ENCODE measurements at regions not wholly inside any gene's neighbourhood (a gene's known extent, or its start where the extent isn't known, plus 50 kb on each side); places are given as distances from the start of the nearest gene placed in this dataset.
A peak's percentile ranks its signal among the peaks of the same experiment; 100 is the strongest.

DNA sequence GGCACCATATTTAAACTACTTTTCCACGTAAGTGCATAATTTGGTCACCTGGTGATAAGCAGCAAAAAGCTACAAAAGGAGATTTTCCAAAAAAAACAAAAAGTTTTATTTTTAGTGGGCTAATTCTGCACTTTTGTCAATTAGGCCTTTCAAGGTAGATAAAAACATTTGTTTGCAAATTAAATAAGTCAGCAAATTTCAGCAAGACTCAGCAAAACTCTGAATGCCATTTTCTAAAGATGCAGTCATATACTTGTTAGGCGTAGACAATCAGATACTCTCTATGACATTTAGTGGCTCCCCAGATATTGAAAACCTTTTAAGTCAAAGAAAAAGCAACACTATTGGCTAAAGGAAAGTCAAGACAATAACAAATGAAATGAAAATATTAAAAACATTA is 400.2 kb upstream of the GOLIM4 start:
- DNase-seq: no peak

DNA sequence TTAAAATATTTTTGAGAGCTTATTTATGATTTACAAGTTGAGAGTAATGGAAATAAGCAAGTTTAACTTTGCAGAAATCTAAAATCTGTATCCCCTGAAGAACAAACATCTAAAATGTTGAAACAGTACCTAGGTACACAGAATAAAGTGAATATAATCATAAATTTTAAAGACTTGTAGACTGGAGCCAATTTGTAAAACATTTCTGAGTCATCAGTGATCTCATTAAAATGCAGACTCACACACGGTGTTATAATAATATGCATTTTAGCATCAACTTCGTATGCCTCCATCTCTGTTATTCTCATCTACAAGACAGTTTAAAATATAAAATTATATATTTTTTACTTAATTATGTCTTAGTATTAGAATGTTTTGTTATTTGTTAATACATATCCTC is 399.5 kb upstream of the GOLIM4 start:
- DNase-seq: no peak

- no peak for DNase-seq
Observed at GRCh38 chr3:168493412-168494205, 397.9 kb upstream of the GOLIM4 start.

DNA sequence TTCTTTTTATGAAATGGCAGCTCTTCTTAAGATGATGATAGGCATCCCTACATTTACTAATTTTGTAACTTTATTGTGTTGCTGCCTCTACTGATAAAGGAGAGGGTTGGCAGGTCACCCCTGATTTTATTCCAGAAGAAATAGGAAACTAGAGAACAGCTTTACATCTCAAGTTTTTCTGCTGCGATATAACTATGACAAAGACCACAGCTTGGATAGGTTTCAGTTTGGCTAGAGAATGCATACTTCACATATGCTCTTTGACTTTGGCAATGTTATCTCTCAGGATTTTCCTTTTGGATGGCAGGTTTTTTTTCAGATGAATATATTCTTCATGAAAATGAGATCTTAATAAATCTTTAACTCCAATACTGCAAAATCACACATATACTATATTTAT is 395.3 kb upstream of the GOLIM4 start:
- no peak for DNase-seq

DNA sequence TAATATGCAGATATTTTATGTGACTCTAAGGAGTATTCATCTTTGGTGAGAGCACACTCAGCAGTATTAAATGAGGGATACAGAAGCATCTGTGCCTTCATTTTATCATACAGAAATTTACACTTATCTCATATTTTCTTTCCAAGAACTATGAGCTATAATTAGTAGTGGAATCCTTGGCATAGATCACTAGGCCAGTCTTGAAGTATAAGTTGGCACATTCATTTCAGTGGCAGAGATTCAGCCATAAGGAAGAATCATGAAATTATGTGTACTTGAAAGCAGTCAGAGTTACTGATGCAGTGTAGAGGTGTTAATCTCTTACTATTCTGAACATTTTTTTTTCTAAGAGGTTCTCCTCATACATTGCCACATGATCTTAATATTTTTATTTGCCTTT is 393.6 kb upstream of the GOLIM4 start:
- no peak for DNase-seq

DNA sequence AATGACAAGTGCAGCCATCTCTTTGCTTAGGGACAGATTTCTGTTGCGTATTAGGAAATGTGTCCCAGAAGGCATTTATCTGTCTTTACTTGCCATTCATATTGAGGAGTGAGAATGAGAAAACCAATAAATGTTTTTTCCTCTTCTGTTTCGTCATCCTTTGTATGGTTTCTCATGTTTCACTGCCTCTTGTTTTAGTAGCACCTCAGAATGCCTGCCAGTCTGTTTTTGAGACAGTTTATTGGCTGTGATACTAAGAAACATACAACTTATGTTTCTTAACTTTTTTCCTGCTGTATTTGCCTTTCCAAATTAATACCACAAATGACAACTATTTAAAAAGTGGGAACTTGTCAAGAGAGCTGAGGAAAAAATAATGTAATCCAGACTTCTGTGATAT is 390.2 kb upstream of the GOLIM4 start:
- DNase-seq: no peak

DNA sequence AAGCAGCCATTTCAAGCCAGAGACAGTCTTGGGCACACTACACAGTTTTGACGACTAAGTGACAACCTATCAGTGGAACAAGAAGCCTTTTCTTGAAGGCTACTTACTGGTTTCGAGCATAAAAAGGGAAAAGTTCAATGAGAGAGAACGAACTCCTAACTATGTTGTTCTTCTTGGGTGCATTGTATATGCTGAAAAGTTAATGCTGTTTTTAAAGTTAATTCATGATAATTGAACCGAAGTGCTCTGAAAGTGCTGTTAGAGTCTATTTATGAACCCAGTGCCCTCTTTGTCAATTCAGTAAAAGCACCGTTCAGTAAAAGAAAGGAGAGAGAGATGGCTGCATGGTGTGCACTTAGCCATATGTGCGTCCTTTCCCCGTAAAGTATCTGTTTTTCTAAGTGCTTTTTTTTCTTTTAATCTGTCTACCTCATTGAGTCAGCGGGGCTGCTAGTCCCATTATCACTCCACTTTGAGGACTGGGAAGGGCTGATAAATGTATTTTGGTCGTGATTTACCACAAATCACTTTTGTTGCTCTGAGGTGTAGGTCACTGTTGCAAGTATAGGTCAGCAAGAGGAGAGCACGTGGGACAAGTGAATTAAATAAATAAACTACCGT is 380.7 kb upstream of the GOLIM4 start:
- no peak for DNase-seq

DNA sequence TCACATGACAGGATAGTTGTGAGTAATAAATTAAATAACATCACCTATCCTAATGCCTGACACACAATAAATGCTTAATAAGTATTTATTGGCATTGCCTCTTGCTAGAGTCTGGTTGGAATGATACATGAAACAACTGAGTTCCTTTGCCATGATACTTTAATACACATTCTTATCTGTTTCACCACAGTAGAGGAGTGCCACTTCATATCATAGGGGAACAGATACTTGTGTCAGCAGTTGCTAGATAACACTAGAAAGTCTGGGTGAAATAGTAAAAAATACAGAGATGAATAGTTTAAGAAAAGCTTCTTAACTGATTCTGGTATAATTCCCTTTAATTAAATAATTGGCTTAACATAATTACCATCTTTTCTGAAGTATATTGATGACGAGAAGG is 380.0 kb upstream of the GOLIM4 start:
- no peak for DNase-seq

GRCh38 chr3:168473334-168473890 is 377.7 kb upstream of the GOLIM4 start:
- no peak for DNase-seq

- DNase-seq: no peak
Observed at GRCh38 chr3:168472783-168473182, 377.1 kb upstream of the GOLIM4 start.

DNA sequence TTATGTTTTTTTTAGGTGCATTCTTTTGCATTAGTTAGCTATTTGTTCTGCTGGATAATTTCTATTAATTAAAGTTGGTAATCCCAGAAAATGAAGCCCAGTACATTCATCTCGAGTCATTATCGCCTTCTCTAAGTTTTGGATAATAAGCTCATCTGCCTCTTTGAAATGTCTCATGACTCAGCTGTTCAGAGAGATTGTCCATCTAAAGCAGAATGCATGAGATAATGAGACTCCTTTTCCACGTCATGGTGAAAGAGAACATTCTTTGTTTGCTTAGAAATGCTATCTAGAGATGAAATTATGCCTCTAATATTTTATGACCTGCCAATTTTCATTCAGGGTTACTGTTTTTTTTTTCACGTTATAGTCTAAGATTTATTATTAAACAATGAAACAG is 374.7 kb upstream of the GOLIM4 start:
- DNase-seq: no peak

DNA sequence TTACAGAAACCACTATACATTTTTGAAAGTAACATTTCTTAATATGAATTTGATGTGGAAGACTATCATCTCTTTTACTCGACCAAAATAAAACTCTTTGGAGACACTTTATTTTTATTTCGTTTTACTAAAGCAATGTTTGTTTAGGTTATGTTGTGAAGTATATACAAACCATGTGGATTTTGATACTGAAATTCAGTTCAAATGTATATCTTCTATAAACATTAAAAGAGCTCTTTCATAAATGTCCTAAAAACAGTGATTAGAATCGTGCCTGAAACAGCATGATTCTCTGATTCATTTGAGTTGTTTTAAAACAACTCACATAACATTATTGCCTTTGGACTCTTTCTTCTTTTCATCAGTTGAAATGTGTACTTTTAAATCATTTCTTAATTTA is 373.7 kb upstream of the GOLIM4 start:
- no peak for DNase-seq

DNA sequence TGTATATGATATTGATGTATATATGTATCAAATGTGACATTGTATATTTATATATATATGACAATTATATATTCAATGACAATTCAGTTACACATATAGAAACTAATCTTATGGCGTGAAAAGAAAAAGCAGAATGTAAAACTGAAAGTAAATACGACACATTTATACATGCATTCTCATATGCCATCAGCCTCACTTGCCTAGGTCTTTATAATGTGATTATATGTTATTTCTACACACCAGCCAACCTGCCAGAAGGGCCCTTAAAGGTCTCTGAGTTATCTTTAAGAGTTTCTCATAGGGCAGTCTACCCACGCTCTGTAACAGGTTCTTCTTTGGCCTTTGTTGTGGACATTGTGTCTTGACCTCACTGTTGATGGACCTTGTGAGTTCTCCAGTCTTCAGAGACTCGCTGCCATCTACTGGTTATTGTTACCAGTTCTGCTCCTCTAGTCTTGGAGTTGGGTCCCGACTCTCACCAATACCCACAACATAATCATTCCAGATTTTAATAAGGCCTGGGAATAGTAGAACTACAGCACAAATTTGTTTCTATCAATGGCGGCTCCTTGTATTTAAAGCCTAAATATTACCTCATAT is 371.5 kb upstream of the GOLIM4 start:
- DNase-seq: peak in 1 of 2 experiments; percentile 21

DNA sequence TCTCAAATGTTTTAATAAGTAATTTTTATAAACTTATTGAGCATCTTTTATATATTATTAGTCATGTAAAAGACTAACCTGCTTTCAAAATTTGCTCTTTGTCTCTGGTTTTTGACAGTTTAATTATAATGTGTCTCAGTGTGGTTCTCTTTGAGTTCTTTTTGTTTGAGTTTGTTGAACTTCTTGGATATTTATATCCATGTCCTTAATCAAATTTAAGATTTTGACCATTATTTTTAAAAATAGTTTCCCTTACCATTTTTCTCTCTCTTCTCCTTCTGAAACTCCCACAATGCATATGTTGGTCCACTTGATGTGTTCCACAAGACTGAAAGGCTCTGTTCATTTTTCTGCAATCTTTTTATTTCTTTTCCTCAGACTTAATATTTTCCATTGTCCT is 366.1 kb upstream of the GOLIM4 start:
- no peak for DNase-seq

DNA sequence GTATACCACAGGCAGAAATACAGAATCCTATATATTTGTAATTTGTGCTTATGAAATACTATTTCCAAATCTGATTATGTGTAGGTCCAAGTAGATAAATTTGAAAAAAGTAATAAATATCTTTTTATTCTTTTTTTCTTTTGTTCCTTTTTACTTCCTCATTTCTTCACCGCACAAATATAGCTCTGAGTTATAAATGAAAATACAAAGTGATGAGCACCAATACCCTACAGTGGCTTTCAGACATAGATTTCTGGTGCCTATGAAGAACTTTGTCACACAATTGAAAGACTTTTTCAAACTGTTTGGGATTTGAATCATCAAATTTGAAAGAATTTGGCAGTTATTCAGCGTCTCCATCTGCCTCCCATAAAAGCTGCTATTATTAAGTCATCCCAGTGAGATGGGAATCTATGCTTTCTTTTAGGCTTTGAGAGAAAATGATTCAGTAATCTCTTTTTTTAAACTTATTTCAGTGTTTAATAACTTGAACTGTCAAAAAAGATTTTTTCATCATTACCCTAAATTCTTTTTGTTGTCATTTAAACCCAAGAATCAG is 363.6 kb upstream of the GOLIM4 start:
- no peak for DNase-seq

DNA sequence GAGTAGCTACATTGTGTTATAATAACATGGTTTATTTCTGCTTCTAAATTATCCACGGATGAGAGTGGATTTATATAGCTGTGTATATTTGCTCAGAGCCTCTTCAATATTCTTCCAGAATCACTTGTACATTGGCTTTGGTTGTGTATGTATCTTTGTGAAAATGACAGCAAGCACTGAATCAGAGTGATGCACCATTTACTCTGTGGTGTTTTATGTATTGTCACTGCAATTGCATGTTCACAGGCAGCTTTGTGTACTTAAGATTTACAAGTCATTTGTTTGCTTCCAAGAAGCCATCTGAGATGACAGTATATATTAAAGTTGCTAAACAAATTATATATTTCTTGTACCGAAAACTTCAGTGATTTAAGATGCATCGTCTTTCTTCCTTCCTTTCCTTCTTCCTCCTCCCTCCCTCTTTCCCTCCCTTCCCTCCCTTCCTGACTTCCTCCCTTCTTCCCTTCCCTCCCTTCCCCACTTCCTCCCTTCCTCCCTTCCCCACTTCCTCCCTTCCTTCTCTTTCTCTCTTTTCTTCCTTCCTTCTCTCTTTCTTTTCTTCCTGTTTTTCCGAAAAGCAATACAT is 362.3 kb upstream of the GOLIM4 start:
- DNase-seq: no peak

DNA sequence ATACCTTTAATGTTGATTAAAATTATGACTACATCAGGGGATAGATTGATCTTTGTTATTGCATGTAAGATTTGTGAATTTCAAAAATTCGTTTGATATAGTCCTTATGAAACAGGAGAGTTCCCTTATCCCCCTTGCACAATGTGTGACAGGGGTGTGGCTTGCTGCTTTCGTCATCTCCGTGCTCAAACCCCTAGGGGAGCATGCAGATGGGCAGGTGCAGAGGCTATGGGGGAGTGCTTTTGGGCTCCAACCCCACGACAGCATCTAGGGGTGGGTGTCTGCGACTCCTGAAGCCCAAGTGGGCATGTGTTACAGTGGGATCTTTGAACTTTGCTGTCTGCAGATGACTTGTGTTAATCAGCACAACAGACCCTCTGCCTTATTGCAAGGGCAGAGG is 360.1 kb upstream of the GOLIM4 start:
- no peak for DNase-seq

DNA sequence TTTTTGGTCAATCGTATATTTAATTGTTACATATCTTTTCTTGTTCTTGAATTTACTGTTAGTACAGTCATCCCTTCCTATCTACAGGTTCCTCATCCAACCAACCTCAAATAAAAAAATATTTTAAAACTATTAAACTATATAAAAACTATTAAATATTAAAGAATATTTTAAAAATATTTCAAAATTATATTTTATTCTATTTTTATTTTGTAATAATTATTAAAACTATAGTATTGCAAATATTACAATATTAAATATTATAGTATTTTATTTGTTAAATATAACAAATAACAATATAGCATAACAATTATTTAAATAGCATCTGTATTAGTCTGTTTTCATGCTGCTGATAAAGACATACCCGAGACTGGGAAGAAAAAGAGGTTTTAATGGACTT is 357.9 kb upstream of the GOLIM4 start:
- DNase-seq: no peak

GRCh38 chr3:168443965-168444364 is 348.2 kb upstream of the GOLIM4 start:
- DNase-seq: no peak

DNA sequence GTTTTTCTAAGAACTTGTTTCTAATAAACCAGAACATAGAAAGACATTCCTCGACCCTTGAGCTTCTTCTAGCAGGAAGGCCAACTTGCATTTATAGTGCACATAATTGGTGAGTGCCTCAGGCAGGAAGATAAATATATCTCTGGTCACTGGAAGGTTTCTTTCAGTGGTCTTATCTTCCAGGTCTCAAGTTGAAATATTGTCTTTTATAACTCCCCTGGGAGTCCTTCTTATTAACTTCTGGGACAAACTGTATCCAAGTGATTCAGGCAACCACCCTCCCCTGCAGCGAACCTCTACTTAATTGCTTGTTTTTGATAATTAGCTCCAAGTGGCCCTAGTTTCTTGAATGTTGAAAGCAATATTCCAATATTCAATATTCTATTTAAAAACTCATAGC is 346.8 kb upstream of the GOLIM4 start:
- no peak for DNase-seq

DNA sequence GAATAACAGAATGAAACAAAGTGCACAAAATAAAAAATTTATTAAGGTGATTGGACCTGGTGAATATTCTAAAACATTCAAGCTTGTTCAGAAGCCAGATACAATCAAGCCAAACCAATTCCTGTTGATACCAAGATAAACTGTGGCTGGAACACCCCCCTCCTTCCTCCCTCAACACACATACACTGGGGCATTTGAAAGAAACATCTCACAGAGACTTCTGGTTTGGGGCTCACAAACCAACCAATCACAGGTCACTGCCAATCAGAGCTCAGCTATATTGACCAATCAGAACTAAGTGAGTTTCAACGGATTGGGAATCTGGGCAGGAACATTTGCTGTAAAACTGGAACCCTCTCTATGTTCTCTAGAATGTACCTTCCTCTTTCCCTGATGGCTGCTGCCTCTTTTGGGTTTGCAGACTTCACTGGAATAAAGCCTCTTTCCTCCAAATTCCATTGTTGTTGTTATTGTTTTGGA is 340.6 kb upstream of the GOLIM4 start:
- DNase-seq: no peak

GRCh38 chr3:168431491-168431890 is 335.8 kb upstream of the GOLIM4 start:
- DNase-seq: no peak

GRCh38 chr3:168427835-168428475 is 332.2 kb upstream of the GOLIM4 start:
- no peak for DNase-seq

All from SW 1271 (cell line).